ENCODE measurements at regions not wholly inside any gene's neighbourhood (a gene's known extent, or its start where the extent isn't known, plus 50 kb on each side); places are given as distances from the start of the nearest gene placed in this dataset.

DNA sequence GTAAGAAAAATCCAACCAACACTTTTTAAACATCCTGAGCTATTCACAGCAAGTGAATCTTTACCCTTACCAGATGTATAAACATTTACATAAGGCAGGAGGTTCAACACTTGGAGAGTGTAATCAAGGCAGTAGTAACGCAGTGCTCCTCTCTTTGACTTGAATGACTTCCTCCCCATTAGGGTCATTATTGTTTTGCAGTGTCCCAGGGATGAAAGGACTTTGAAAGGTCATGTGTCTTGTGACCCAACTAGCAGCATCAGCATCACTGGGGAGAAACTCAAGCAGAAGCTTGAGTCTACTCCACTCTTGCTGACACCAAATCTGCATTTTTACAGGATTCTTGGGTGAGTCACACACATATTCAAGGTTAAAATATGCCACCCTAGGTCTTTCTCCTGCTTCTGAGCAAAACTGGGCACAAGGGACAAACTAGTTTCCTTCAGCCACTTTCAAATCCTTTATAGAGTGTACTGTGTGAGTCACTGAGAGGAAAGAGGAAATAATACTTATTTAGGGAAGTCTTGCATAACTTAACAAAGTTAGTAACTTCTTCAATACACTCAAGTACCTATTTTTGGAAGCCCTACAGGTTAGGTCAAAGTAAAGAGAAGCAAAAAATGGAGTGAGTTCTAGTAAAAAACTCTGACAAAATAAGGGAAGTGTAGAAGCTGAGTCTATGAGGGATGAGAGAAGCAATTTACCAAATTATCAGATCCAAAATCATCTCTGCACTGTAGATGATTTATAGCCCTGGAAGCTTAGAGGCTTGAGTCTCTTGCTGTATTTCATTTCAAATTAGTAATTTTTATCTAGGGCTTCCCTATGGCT, 51.0 kb upstream of the EML4 start:
- Histone ChIP-seq H3K36me3 (no peaks in the 10 kb centered on the region), H3K27ac (peak overlapping the region; percentile 23 to 77 (median 71)), H3K9me3 (no peaks in the 10 kb centered on the region), H3K4me1 (peaks cover 16 to 26% of the 10 kb centered on the region in 2 donors), H3K27me3 (no peaks in the 10 kb centered on the region), H3K4me3 (replicated peaks in 1 of 3) (no peak overlapping the region)
- no peak for DNase-seq
- 53 to 61% methylated on average over 1 of the region's 1 CpG for WGBS, 2 donors
- intact Hi-C loops (cut with DNase I): no loop called here
- TF ChIP-seq, protein P1, sequence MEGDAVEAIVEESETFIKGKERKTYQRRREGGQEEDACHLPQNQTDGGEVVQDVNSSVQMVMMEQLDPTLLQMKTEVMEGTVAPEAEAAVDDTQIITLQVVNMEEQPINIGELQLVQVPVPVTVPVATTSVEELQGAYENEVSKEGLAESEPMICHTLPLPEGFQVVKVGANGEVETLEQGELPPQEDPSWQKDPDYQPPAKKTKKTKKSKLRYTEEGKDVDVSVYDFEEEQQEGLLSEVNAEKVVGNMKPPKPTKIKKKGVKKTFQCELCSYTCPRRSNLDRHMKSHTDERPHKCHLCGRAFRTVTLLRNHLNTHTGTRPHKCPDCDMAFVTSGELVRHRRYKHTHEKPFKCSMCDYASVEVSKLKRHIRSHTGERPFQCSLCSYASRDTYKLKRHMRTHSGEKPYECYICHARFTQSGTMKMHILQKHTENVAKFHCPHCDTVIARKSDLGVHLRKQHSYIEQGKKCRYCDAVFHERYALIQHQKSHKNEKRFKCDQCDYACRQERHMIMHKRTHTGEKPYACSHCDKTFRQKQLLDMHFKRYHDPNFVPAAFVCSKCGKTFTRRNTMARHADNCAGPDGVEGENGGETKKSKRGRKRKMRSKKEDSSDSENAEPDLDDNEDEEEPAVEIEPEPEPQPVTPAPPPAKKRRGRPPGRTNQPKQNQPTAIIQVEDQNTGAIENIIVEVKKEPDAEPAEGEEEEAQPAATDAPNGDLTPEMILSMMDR (IDR thresholded peaks at IDR 0.05): no peak
- no peak for TF ChIP-seq POLR2A (IDR thresholded peaks at IDR 0.05)

DNA sequence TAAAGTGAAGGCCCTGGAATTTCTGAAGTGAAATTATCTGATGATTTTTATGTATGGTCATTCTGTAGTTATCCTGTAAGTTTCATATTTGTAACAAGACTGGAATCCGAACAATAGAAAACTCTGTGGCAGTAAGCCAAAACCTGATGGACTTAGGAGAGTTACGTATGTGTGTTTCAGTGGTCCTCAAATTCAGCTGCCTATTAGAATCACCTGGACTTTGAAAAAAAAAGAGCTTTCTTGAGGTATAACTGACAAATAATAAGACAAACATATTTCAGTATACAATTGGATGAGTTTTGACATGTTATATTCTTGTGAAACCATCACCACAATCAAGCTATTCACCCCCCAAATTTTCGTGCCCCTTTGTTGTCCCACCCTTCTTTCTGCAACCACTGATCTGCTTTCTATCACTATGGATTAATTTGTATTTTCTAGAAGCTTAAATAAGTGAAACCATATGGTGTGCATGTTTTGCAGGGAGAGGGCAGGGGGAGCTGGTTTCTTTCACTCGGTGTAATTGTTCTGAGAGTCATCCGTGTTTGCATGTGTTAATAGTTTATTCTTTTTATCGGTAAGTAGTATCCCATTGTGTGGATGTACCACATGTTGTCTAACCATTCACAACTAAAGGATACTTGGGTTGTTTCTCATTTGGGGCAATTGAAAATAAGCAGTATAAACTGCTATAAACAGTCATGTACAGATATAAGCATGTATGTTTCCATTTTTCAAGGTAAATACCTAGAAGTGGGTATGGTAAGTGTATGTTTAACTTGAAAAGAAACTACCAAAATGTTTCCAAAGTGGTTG, 50.2 kb upstream of the EML4 start:
- H3K9me3 ChIP-seq: no peaks in the 10 kb centered on the region
- H3K27me3 ChIP-seq: no peaks in the 10 kb centered on the region
- H3K4me3 ChIP-seq (replicated peaks in 1 of 3): no peak overlapping the region
- H3K36me3 ChIP-seq: no peaks in the 10 kb centered on the region
- intact Hi-C loops (cut with DNase I): no loop called here
- peak overlapping the region in 2 of 3 donors; percentile 71 to 77 for H3K27ac ChIP-seq
- TF ChIP-seq POLR2A (IDR thresholded peaks at IDR 0.05): no peak
- TF ChIP-seq, protein P1 (IDR thresholded peaks at IDR 0.05): no peak
- no peak for DNase-seq
- H3K4me1 ChIP-seq: peaks cover 16 to 26% of the 10 kb centered on the region in 2 donors
- WGBS, 2 donors: 80 to 87% methylated on average over 6 of the region's 6 CpGs

All from thyroid gland (tissue), 4 donors.